ENCODE measurements at regions not wholly inside any gene's neighbourhood (a gene's known extent, or its start where the extent isn't known, plus 50 kb on each side); places are given as distances from the start of the nearest gene placed in this dataset.

GRCh38 chr13:39217471-39217870 lies 179.2 kb downstream of the NHLRC3 start:
- H2AFZ ChIP-seq (ENCODE audit: low read length), result no peak overlapping the region
- H3K9ac ChIP-seq (ENCODE audit: insufficient read depth, low read length), result no peak overlapping the region
- no peak for TF ChIP-seq CTCF (conservative IDR thresholded peaks at IDR 0.05 in 1 of 2, IDR thresholded peaks at IDR 0.05 in 1 of 2; ENCODE audit: low read depth in 1 of 2, low read length in 2 of 2)
- no peak for TF ChIP-seq EZH2 (IDR thresholded peaks at IDR 0.05; ENCODE audit: low read length, missing control alignments)
- H3K79me2 ChIP-seq (ENCODE audit: control insufficient read depth, insufficient read depth, low read length), result no peaks in the 10 kb centered on the region
- H3K36me3 ChIP-seq (ENCODE audit: control insufficient read depth, insufficient read depth, low read length), result no peaks in the 10 kb centered on the region
- no peak for DNase-seq (ENCODE audit: low read depth in 2 of 2)
- no peak overlapping the region for H3K4me2 ChIP-seq (ENCODE audit: extremely low read depth, insufficient read depth, low read length)
- no peaks in the 10 kb centered on the region for H3K27me3 ChIP-seq (ENCODE audit: control insufficient read depth, insufficient read depth, low read length)
- no peak overlapping the region for H3K4me3 ChIP-seq (replicated peaks in 1 of 4; ENCODE audit: control extremely low read depth in 1 of 4, insufficient read depth in 1 of 4, low read depth in 3 of 4, low read length in 4 of 4)
- no peaks in the 10 kb centered on the region for H3K4me1 ChIP-seq (ENCODE audit: control insufficient read depth, extremely low read depth, insufficient read depth, low read length)
- no peak overlapping the region for H3K27ac ChIP-seq (ENCODE audit: insufficient read depth, low read length)
- no peaks in the 10 kb centered on the region for H3K9me3 ChIP-seq (ENCODE audit: control insufficient read depth, insufficient read depth, low read depth, low read length)
- H4K20me1 ChIP-seq (ENCODE audit: control insufficient read depth, extremely low read depth, insufficient read depth, low read length), result no peaks in the 10 kb centered on the region

- Histone ChIP-seq H3K27me3 (ENCODE audit: control insufficient read depth, insufficient read depth, low read length) (no peaks in the 10 kb centered on the region), H3K79me2 (ENCODE audit: control insufficient read depth, insufficient read depth, low read length) (no peaks in the 10 kb centered on the region), H3K27ac (ENCODE audit: insufficient read depth, low read length) (no peak overlapping the region), H3K4me1 (ENCODE audit: control insufficient read depth, extremely low read depth, insufficient read depth, low read length) (no peaks in the 10 kb centered on the region), H3K9me3 (ENCODE audit: control insufficient read depth, insufficient read depth, low read depth, low read length) (no peaks in the 10 kb centered on the region), H3K9ac (ENCODE audit: insufficient read depth, low read length) (no peak overlapping the region), H4K20me1 (ENCODE audit: control insufficient read depth, extremely low read depth, insufficient read depth, low read length) (no peaks in the 10 kb centered on the region), H3K36me3 (ENCODE audit: control insufficient read depth, insufficient read depth, low read length) (no peaks in the 10 kb centered on the region), H3K4me3 (replicated peaks in 1 of 4; ENCODE audit: control extremely low read depth in 1 of 4, insufficient read depth in 1 of 4, low read depth in 3 of 4, low read length in 4 of 4) (no peak overlapping the region), H3K4me2 (ENCODE audit: extremely low read depth, insufficient read depth, low read length) (no peak overlapping the region), H2AFZ (ENCODE audit: low read length) (no peak overlapping the region)
- no peak for TF ChIP-seq EZH2 (IDR thresholded peaks at IDR 0.05; ENCODE audit: low read length, missing control alignments)
- TF ChIP-seq CTCF (conservative IDR thresholded peaks at IDR 0.05 in 1 of 2, IDR thresholded peaks at IDR 0.05 in 1 of 2; ENCODE audit: low read depth in 1 of 2, low read length in 2 of 2), result no peak
- DNase-seq (ENCODE audit: low read depth in 2 of 2), result no peak
These were observed 186.5 kb downstream of the NHLRC3 start for GRCh38 chr13:39224671-39225240.

DNA sequence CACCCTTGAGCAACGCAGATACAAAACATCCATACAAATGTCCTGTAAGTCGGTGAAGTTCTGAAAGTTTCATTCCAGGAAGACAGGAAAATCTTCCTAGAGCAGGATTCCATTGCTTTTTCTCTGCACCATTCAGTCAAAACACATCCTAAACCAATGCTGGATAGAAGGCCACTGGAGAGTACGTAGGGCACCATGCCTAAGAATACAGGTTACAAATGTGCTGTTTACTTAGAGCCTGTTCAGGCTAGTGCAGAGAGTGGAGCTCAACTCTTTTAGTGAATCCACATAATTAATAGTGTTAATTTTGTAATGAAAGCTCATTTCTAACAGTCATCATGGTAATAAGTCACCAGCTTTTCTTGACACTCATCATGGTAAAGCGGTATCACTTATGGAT lies 187.6 kb downstream of the NHLRC3 start:
- Histone ChIP-seq H3K79me2 (ENCODE audit: control insufficient read depth, insufficient read depth, low read length) (no peaks in the 10 kb centered on the region), H3K9ac (ENCODE audit: insufficient read depth, low read length) (no peak overlapping the region), H3K4me1 (ENCODE audit: control insufficient read depth, extremely low read depth, insufficient read depth, low read length) (no peaks in the 10 kb centered on the region), H4K20me1 (ENCODE audit: control insufficient read depth, extremely low read depth, insufficient read depth, low read length) (no peaks in the 10 kb centered on the region), H3K27ac (ENCODE audit: insufficient read depth, low read length) (no peak overlapping the region), H2AFZ (ENCODE audit: low read length) (no peak overlapping the region), H3K4me2 (ENCODE audit: extremely low read depth, insufficient read depth, low read length) (no peak overlapping the region), H3K4me3 (replicated peaks in 1 of 4; ENCODE audit: control extremely low read depth in 1 of 4, insufficient read depth in 1 of 4, low read depth in 3 of 4, low read length in 4 of 4) (no peak overlapping the region), H3K27me3 (ENCODE audit: control insufficient read depth, insufficient read depth, low read length) (no peaks in the 10 kb centered on the region), H3K9me3 (ENCODE audit: control insufficient read depth, insufficient read depth, low read depth, low read length) (no peaks in the 10 kb centered on the region), H3K36me3 (ENCODE audit: control insufficient read depth, insufficient read depth, low read length) (no peaks in the 10 kb centered on the region)
- TF ChIP-seq EZH2 (IDR thresholded peaks at IDR 0.05; ENCODE audit: low read length, missing control alignments) (no peak), CTCF (conservative IDR thresholded peaks at IDR 0.05 in 1 of 2, IDR thresholded peaks at IDR 0.05 in 1 of 2; ENCODE audit: low read depth in 1 of 2, low read length in 2 of 2) (no peak)
- no peak for DNase-seq (ENCODE audit: low read depth in 2 of 2)
